Fibroblast of lung (primary cell): ENCODE measurements at regions not wholly inside any gene's neighbourhood (a gene's known extent, or its start where the extent isn't known, plus 50 kb on each side); places are given as distances from the start of the nearest gene placed in this dataset.

Experiments used
- DNase-seq, 2 donors: peaks; one replicate each; pipeline versions ENCODE4 v3.0.0 to v3.0.0-alpha.2; 2010; ENCODE audit warnings: low read depth in 2 of 2
- H2AFZ ChIP-seq: 2 replicates; pipeline ENCODE4 v1.5.1; 2012; ENCODE audit warnings: low read length, control low read depth, inconsistent platforms
- H3K27ac ChIP-seq: 2 replicates; pipeline ENCODE4 v1.5.1; 2011; ENCODE audit warnings: low read length, control low read depth; ENCODE audit not compliant: insufficient read depth
- H3K27me3 ChIP-seq: 2 replicates; pipeline ENCODE4 v1.5.1; 2011; ENCODE audit warnings: mild to moderate bottlenecking, low read length; ENCODE audit not compliant: control insufficient read depth, insufficient read depth
- H3K36me3 ChIP-seq: 2 replicates; pipeline ENCODE4 v1.5.1; 2011; ENCODE audit warnings: low read length; ENCODE audit not compliant: control insufficient read depth, insufficient read depth
- H3K4me1 ChIP-seq: 2 replicates; pipeline ENCODE4 v1.5.1; 2011; ENCODE audit warnings: low read length; ENCODE audit not compliant: control insufficient read depth, insufficient read depth; ENCODE audit errors: extremely low read depth
- H3K4me2 ChIP-seq: 2 replicates; pipeline ENCODE4 v1.5.1; 2011; ENCODE audit warnings: low read length, control low read depth; ENCODE audit not compliant: insufficient read depth; ENCODE audit errors: extremely low read depth
- H3K4me3 ChIP-seq, 4 experiments: fragments of 200-600 bp in 1 of 4; sonication (generic) in 1 of 4; replicated peaks in 1 of 4; 2 replicates each; pipeline ENCODE4 v1.5.1; 2011 to 2016; ENCODE audit warnings: low read length in 4 of 4, low read depth in 3 of 4, mild to moderate bottlenecking in 3 of 4, control low read depth in 2 of 4, inconsistent platforms in 1 of 4, mixed read lengths in 1 of 4; ENCODE audit not compliant: insufficient read depth in 1 of 4; ENCODE audit errors: control extremely low read depth in 1 of 4
- H3K79me2 ChIP-seq: 2 replicates; pipeline ENCODE4 v1.5.1; 2012; ENCODE audit warnings: mild to moderate bottlenecking, low read length, inconsistent platforms; ENCODE audit not compliant: control insufficient read depth, insufficient read depth
- H3K9ac ChIP-seq: 2 replicates; pipeline ENCODE4 v1.5.1; 2011; ENCODE audit warnings: mild to moderate bottlenecking, low read length, control low read depth; ENCODE audit not compliant: insufficient read depth
- H3K9me3 ChIP-seq: 2 replicates; pipeline ENCODE4 v1.5.1; 2012; ENCODE audit warnings: low read depth, low read length; ENCODE audit not compliant: control insufficient read depth, insufficient read depth
- H4K20me1 ChIP-seq: 2 replicates; pipeline ENCODE4 v1.5.1; 2011; ENCODE audit warnings: low read length; ENCODE audit not compliant: control insufficient read depth, insufficient read depth; ENCODE audit errors: extremely low read depth
- CTCF ChIP-seq, 2 donors: IDR thresholded peaks in 1 of 2; conservative IDR thresholded peaks in 1 of 2; 1 replicate in 1 of 2; 2 replicates in 1 of 2; pipeline ENCODE4 v1.5.1; 2011 to 2012; ENCODE audit warnings: low read length in 2 of 2, control low read depth in 1 of 2, inconsistent platforms in 1 of 2, low read depth in 1 of 2, mild to moderate bottlenecking in 1 of 2
- EZH2 ChIP-seq: IDR thresholded peaks from 2 replicates; pipeline ENCODE4 v1.5.1; 2012; ENCODE audit warnings: low read length, control low read depth, mild to moderate bottlenecking; ENCODE audit errors: missing control alignments

- H3K27me3 ChIP-seq: no peaks in the 10 kb centered on the region
- DNase-seq: peak in 1 of 2 donors; percentile 65
- no peak overlapping the region for H3K27ac ChIP-seq
- no peak overlapping the region for H3K4me3 ChIP-seq
- H3K79me2 ChIP-seq: no peaks in the 10 kb centered on the region
- no peak overlapping the region for H3K9ac ChIP-seq
- H3K4me2 ChIP-seq: no peak overlapping the region
- no peak overlapping the region for H2AFZ ChIP-seq
- no peaks in the 10 kb centered on the region for H4K20me1 ChIP-seq
- TF ChIP-seq EZH2 (no peak), CTCF (conservative IDR thresholded peaks at IDR 0.05 in 1 of 2, IDR thresholded peaks at IDR 0.05 in 1 of 2; ENCODE audit: low read depth in 1 of 2, low read length in 2 of 2) (no peak)
- H3K36me3 ChIP-seq: no peaks in the 10 kb centered on the region
- no peaks in the 10 kb centered on the region for H3K4me1 ChIP-seq
- H3K9me3 ChIP-seq: no peaks in the 10 kb centered on the region
Observed at GRCh38 chr4:141339966-141340365, 119.3 kb downstream of the ZNF330 start.

- Histone ChIP-seq H3K4me3 (no peak overlapping the region), H3K27me3 (no peaks in the 10 kb centered on the region), H3K79me2 (no peaks in the 10 kb centered on the region), H4K20me1 (no peaks in the 10 kb centered on the region), H3K4me2 (no peak overlapping the region), H3K4me1 (no peaks in the 10 kb centered on the region), H3K9me3 (no peaks in the 10 kb centered on the region), H2AFZ (no peak overlapping the region), H3K27ac (no peak overlapping the region), H3K9ac (no peak overlapping the region), H3K36me3 (no peaks in the 10 kb centered on the region)
- no peak for TF ChIP-seq CTCF (conservative IDR thresholded peaks at IDR 0.05 in 1 of 2, IDR thresholded peaks at IDR 0.05 in 1 of 2; ENCODE audit: low read depth in 1 of 2, low read length in 2 of 2)
- TF ChIP-seq EZH2: no peak
- no peak for DNase-seq
Observed at GRCh38 chr4:141340458-141340857, 119.8 kb downstream of the ZNF330 start.

GRCh38 chr4:141346144-141346543 lies 125.4 kb downstream of the ZNF330 start:
- Histone ChIP-seq H4K20me1 (no peaks in the 10 kb centered on the region), H3K27me3 (no peaks in the 10 kb centered on the region), H3K4me2 (no peak overlapping the region), H3K36me3 (no peaks in the 10 kb centered on the region), H3K9ac (no peak overlapping the region), H3K4me1 (no peaks in the 10 kb centered on the region), H3K27ac (no peak overlapping the region), H3K9me3 (no peaks in the 10 kb centered on the region), H2AFZ (no peak overlapping the region), H3K4me3 (no peak overlapping the region), H3K79me2 (no peaks in the 10 kb centered on the region)
- TF ChIP-seq CTCF (conservative IDR thresholded peaks at IDR 0.05 in 1 of 2, IDR thresholded peaks at IDR 0.05 in 1 of 2; ENCODE audit: low read depth in 1 of 2, low read length in 2 of 2) (peak; percentile 54 to 57), EZH2 (no peak)
- DNase-seq: peak; percentile 64 to 81
